RWPE1 (cell line): ENCODE measurements at regions not wholly inside any gene's neighbourhood (a gene's known extent, or its start where the extent isn't known, plus 50 kb on each side); places are given as distances from the start of the nearest gene placed in this dataset.

ENCODE experiments used
- CTCF ChIA-PET: fragments of 350-600 bp; sonication (Branson Sonifier 250); formaldehyde crosslinking; extraction: SDS; loops from one replicate; lab custom pipeline; 2021; lab: Yijun Ruan, JAX
- POLR2A ChIA-PET: fragments of 400-600 bp; formaldehyde crosslinking; extraction: SDS; loops from one replicate; lab custom pipeline; 2020; ENCODE audit warnings: antibody characterized with exemption; ENCODE audit not compliant: low non-redundant PET; lab: Yijun Ruan, JAX
- DNase-seq: peaks from one replicate; pipeline ENCODE4 v3.0.0; 2012; ENCODE audit warnings: low spot score
- H3K27ac ChIP-seq: fragments of 450-650 bp; 2 replicates; pipeline ENCODE4 v1.5.1; 2017
- TF ChIP-seq, protein P1 (sequence below): fragments of 450-650 bp; conservative IDR thresholded peaks from 2 replicates; pipeline ENCODE4 v1.5.1; 2017; ENCODE audit warnings: low read depth, mild to moderate bottlenecking

DNA sequence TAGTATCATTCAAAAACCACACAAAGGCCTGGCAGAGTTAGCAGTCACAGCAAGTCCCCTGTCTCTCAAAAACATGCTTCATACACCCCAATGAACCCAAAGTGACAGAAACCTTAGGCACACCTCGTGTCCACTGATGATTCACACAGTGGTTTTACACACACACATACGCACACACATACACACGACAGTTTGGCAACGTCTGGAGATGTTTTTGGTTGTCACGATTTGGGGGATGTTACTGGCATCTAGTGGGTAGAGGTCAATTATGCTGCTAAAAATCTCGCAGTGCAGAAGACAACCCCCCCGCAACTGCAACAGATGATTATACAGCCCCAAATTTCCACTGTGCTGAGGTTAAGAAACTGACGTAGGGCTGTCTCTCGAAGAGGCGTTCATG lies 72.9 kb upstream of the PARD3B start:
- POLR2A ChIA-PET: no interaction called here
- TF ChIP-seq, protein P1, sequence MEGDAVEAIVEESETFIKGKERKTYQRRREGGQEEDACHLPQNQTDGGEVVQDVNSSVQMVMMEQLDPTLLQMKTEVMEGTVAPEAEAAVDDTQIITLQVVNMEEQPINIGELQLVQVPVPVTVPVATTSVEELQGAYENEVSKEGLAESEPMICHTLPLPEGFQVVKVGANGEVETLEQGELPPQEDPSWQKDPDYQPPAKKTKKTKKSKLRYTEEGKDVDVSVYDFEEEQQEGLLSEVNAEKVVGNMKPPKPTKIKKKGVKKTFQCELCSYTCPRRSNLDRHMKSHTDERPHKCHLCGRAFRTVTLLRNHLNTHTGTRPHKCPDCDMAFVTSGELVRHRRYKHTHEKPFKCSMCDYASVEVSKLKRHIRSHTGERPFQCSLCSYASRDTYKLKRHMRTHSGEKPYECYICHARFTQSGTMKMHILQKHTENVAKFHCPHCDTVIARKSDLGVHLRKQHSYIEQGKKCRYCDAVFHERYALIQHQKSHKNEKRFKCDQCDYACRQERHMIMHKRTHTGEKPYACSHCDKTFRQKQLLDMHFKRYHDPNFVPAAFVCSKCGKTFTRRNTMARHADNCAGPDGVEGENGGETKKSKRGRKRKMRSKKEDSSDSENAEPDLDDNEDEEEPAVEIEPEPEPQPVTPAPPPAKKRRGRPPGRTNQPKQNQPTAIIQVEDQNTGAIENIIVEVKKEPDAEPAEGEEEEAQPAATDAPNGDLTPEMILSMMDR: no peak
- H3K27ac ChIP-seq: no peak overlapping the region
- CTCF ChIA-PET: interaction anchor here (0.6 kb wide), 1 partner anchor 41 kb away, joined by 3 read pairs; no protein-coding TSS in a partner anchor
- DNase-seq: no peak

DNA sequence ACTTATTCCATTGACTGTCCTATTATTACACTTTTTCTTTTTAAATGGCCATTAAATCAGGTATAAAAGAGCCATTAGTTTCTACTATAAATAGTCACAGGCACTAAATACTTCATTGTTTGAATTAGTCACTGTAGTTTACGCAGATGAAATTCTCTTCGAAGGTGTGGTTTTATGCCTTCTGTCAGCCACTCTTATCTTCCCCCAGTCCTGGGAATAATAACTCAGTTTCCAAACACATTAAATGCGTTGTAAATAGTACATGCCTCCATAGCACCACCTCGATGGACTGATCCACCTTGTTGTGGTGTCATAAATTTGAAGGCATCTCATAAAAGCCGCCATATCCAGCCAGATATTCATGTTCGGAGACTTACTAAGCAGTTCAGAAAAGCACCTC lies 72.1 kb upstream of the PARD3B start:
- ChIA-PET CTCF (no interaction called here), POLR2A (no interaction called here)
- DNase-seq: no peak
- TF ChIP-seq, protein P1: no peak
- H3K27ac ChIP-seq: no peak overlapping the region

DNA sequence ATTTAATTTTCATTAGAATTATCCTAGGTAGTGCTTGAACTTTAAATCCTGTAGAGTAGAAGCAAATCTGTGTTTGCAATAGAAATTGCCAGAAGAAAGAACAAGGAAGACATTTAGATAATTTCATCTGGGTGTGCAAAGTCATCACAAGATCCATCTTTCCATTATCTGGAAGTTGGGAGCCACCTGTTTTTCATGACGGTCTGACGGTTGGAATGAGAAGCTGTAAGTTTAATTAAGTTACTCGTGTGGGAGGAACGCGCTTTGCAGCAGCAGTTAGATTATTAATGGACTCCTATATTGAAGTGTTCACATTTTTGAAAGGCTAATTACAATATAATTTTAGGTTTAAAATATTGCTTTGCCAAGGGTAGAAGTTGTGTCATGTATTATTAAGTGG lies 69.9 kb upstream of the PARD3B start:
- CTCF ChIA-PET: no interaction called here
- POLR2A ChIA-PET: no interaction called here
- H3K27ac ChIP-seq: no peak overlapping the region
- DNase-seq: no peak
- TF ChIP-seq, protein P1: no peak

DNA sequence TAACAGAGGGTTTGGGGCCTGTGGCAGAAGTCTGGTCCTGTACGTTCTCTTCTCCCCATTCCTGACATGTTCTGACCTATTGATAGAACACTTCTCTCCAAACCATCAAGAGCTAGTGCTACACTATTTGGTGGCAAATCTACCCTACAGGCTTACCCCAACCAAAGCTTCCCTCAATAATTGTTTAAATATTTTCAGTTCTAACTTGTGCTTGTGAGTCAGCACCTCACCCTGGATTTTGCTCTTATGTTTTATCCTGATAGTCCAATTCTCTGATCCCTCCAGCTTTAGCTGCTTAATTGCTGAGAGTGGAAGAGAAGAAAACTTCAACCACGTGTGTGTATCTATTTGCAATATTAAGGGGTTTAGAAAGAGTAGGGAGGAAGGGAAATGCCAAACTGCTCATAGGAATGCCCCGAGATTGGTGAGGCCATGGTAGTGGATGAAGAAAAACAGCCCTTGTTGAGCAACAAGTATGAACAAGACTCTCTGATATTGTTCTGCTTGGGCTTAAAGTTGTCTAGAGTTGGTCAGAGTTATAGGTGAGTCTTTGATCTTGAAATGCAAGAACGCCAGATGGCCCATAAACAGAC lies 67.8 kb upstream of the PARD3B start:
- H3K27ac ChIP-seq: no peak overlapping the region
- ChIA-PET POLR2A (no interaction called here), CTCF (interaction anchor here (0.7 kb wide), 1 partner anchor 1489 kb away, joined by 6 read pairs; no protein-coding TSS in a partner anchor)
- TF ChIP-seq, protein P1: no peak
- DNase-seq: no peak

DNA sequence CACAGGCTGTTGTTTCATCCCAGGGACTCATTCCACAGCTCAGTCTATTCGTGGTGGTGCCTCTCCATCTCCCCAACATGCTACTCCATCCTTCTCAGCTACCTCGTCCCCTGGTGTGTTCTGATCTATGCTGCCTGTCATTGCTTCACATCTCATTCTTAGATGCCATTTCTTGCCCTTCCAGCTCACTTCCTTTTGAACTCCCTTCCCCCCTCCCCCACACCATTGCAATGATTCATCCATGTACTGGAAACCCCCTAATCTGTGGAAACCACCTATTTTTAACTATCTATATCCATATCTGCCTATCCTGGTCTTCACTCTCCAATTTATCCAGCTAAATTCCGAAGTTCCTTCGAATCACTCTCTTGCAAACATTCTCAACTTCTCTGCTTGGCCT lies 65.7 kb upstream of the PARD3B start:
- ChIA-PET CTCF (interaction anchor here (0.7 to 1.1 kb wide), 2 partner anchors 215 to 805 kb away, joined by 3 to 7 read pairs; no protein-coding TSS in a partner anchor), POLR2A (no interaction called here)
- no peak overlapping the region for H3K27ac ChIP-seq

DNA sequence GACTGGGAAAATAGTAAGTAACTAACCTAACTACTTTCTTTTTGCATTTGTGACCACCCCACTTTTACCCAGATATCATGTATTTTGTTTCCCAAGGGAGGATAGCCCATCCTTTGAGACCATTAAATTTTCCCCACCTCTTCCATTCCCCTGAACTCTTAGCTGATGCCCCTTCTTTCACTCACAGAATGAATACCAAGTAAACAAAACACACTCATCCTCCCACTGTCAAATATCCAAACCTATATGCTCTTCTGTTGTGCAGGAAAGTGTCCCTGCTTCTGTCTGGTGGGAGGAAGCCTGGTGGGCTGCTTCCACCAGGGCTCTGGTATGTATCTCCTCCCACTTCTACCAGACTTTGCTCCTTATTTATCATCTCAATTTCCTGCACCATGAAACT lies 64.6 kb upstream of the PARD3B start:
- no peak for DNase-seq
- TF ChIP-seq, protein P1: no peak
- H3K27ac ChIP-seq: no peak overlapping the region
- ChIA-PET POLR2A (no interaction called here), CTCF (interaction anchor here (0.7 kb wide), 1 partner anchor 71 kb away, joined by 3 read pairs; no protein-coding TSS in a partner anchor)

More for the DNA sequence above, 65.7 kb upstream of the PARD3B start:
- TF ChIP-seq, protein P1: no peak
- DNase-seq: no peak
